HG02970 (cell line): ENCODE measurements at regions not wholly inside any gene's neighbourhood (a gene's known extent, or its start where the extent isn't known, plus 50 kb on each side); places are given as distances from the start of the nearest gene placed in this dataset.
A peak's percentile ranks its signal among the peaks of the same experiment; 100 is the strongest.

Source experiments
- ATAC-seq: cut with Tn5 transposase; IDR thresholded peaks from one replicate; pipeline ENCODE4 v1.9.1; 2021; ENCODE audit warnings: mild to moderate bottlenecking, moderate library complexity, moderate number of reproducible peaks; ENCODE audit not compliant: unreplicated experiment, low FRiP score

GRCh38 chr5:6201631-6202030, 176.7 kb downstream of the MED10 start:
- no peak for ATAC-seq

- no peak for ATAC-seq
These were observed 179.8 kb downstream of the MED10 start for GRCh38 chr5:6198531-6198930.

GRCh38 chr5:6197427-6197826, 180.9 kb downstream of the MED10 start:
- no peak for ATAC-seq

- no peak for ATAC-seq
These were observed 182.5 kb downstream of the MED10 start for GRCh38 chr5:6195711-6196358.

GRCh38 chr5:6194906-6195612, 183.3 kb downstream of the MED10 start:
- ATAC-seq: no peak

GRCh38 chr5:6194261-6194875, 184.0 kb downstream of the MED10 start:
- no peak for ATAC-seq

- ATAC-seq: no peak
These were observed 185.0 kb downstream of the MED10 start for GRCh38 chr5:6193310-6193709.

- no peak for ATAC-seq
These were observed 187.5 kb downstream of the MED10 start for GRCh38 chr5:6190838-6191237.

GRCh38 chr5:6188976-6189375, 189.4 kb downstream of the MED10 start:
- no peak for ATAC-seq

GRCh38 chr5:6188344-6188743, 190.0 kb downstream of the MED10 start:
- peak; percentile 68 for ATAC-seq

GRCh38 chr5:6187501-6187900, 190.8 kb downstream of the MED10 start:
- ATAC-seq: no peak

GRCh38 chr5:6185574-6185973, 192.8 kb downstream of the MED10 start:
- ATAC-seq: no peak

GRCh38 chr5:6184481-6184880, 193.9 kb downstream of the MED10 start:
- ATAC-seq: no peak

GRCh38 chr5:6183391-6184390, 194.7 kb downstream of the MED10 start:
- no peak for ATAC-seq

- no peak for ATAC-seq
These were observed 196.0 kb downstream of the MED10 start for GRCh38 chr5:6182271-6182815.

GRCh38 chr5:6181871-6182270, 196.5 kb downstream of the MED10 start:
- ATAC-seq: no peak

- no peak for ATAC-seq
These were observed 197.1 kb downstream of the MED10 start for GRCh38 chr5:6181147-6181729.

- ATAC-seq: no peak
These were observed 198.0 kb downstream of the MED10 start for GRCh38 chr5:6180231-6180872.

GRCh38 chr5:6178846-6179532, 199.4 kb downstream of the MED10 start:
- ATAC-seq: no peak
